ENCODE measurements at regions not wholly inside any gene's neighbourhood (a gene's known extent, or its start where the extent isn't known, plus 50 kb on each side); places are given as distances from the start of the nearest gene placed in this dataset.

GRCh38 chr16:60586493-60586892 is 1449.7 kb downstream of the CDH8 start:
- intact Hi-C loops (cut with micrococcal nuclease; ENCODE audit: unreplicated experiment): no loop called here
- POLR2A ChIA-PET: no interaction called here

More at GRCh38 chr16:60586493-60586892, 1449.7 kb downstream of the CDH8 start:
- RAD21 ChIA-PET (ENCODE audit: unreplicated experiment): no interaction called here
- in situ Hi-C loops (cut with MboI): no loop called here
- DNase-seq (ENCODE audit: low read depth, low spot score) (no peak), FAIRE-seq (no peak), ATAC-seq (no peak)
- no peak overlapping the region for H3K4me3 ChIP-seq
- CTCF ChIA-PET: no interaction called here
- H3K79me2 ChIP-seq (ENCODE audit: control insufficient read depth, insufficient read depth, low read length): no peaks in the 10 kb centered on the region
- SMC1A ChIA-PET (ENCODE audit: uncharacterized antibody, unreplicated experiment): no interaction called here
- H3K9ac ChIP-seq (ENCODE audit: control insufficient read depth, insufficient read depth, low read length): no peak overlapping the region
- no peak overlapping the region for H2AFZ ChIP-seq (ENCODE audit: control insufficient read depth, low read depth, low read length)
- no peak overlapping the region for H3K4me2 ChIP-seq (ENCODE audit: control insufficient read depth, insufficient read depth)
- WGBS (ENCODE audit: insufficient coverage, insufficient replicate concordance, low lambda C conversion rate, missing lambda C conversion rate): 20% methylated on average over 2 of the region's 2 CpGs
- H3K4me1 ChIP-seq (ENCODE audit: control insufficient read depth, insufficient read depth, low read length): no peaks in the 10 kb centered on the region
- H4K20me1 ChIP-seq (ENCODE audit: control insufficient read depth, insufficient read depth): no peaks in the 10 kb centered on the region
- TF ChIP-seq SPI1 (IDR thresholded peaks at IDR 0.05; ENCODE audit: borderline replicate concordance, insufficient read depth, low read depth, low read length): no peak
- TF ChIP-seq BACH1 (IDR thresholded peaks at IDR 0.05; ENCODE audit: borderline replicate concordance): no peak
- no peak for TF ChIP-seq CBX3 (IDR thresholded peaks at IDR 0.05; ENCODE audit: borderline replicate concordance, low read depth)
- no peak for TF ChIP-seq ZSCAN29 (IDR thresholded peaks at IDR 0.05)
- TF ChIP-seq IKZF1 (conservative IDR thresholded peaks at IDR 0.05): no peak
- TF ChIP-seq SMARCA5 (IDR thresholded peaks at IDR 0.05): no peak
- TF ChIP-seq E4F1 (IDR thresholded peaks at IDR 0.05; ENCODE audit: borderline replicate concordance, partially characterized antibody): no peak
- no peak for TF ChIP-seq EP300 (IDR thresholded peaks at IDR 0.05; ENCODE audit: borderline replicate concordance in 1 of 2, control insufficient read depth in 1 of 2, low read depth in 2 of 2, low read length in 2 of 2)
- no peak for TF ChIP-seq TAF1 (IDR thresholded peaks at IDR 0.05; ENCODE audit: borderline replicate concordance, low read depth, low read length)
- TF ChIP-seq MEF2A (IDR thresholded peaks at IDR 0.05; ENCODE audit: insufficient read depth, low read depth, low read length): no peak
- H3K36me3 ChIP-seq (ENCODE audit: control insufficient read depth in 2 of 2, insufficient read depth in 2 of 2, low read length in 1 of 2): no peaks in the 10 kb centered on the region
- H3K27me3 ChIP-seq (replicated peaks in 1 of 2; ENCODE audit: control insufficient read depth in 2 of 2, insufficient read depth in 2 of 2, low read length in 1 of 2): no peaks in the 10 kb centered on the region
- H3K27ac ChIP-seq (ENCODE audit: control insufficient read depth, insufficient read depth): no peak overlapping the region
- no TSS peak for BruUV-seq (replicated peaks)
- H3K9me3 ChIP-seq (replicated peaks; ENCODE audit: control insufficient read depth, insufficient read depth, low read length): no peaks in the 10 kb centered on the region
